A549 (cell line): ENCODE measurements at regions not wholly inside any gene's neighbourhood (a gene's known extent, or its start where the extent isn't known, plus 50 kb on each side); places are given as distances from the start of the nearest gene placed in this dataset.

ENCODE experiments used
- CHD2 ChIP-seq: fragments of 150-350 bp; IDR thresholded peaks from 2 replicates; pipeline ENCODE4 v1.6.1; 2014; ENCODE audit warnings: low read length; ENCODE audit not compliant: partially characterized antibody
- CHD4 ChIP-seq: fragments of 200-600 bp; sonication (generic); IDR thresholded peaks from 2 replicates; pipeline ENCODE4 v1.6.1; 2016; ENCODE audit warnings: antibody characterized with exemption, mild to moderate bottlenecking, borderline replicate concordance
- CTCF ChIP-seq: fragments of >200 bp; sonication (Bioruptor Twin); formaldehyde crosslinking; IDR thresholded peaks from 3 replicates; pipeline ENCODE4 v1.5.1; 2016
- HMGXB4 ChIP-seq: fragments of 250-450 bp; sonication (Bioruptor Pico); IDR thresholded peaks from 2 replicates; pipeline ENCODE4 v1.5.0; 2021; ENCODE audit warnings: mild to moderate bottlenecking, moderate library complexity, borderline replicate concordance
- JUN ChIP-seq, 2 experiments: fragments of >200 bp; sonication (Bioruptor Twin); formaldehyde crosslinking; IDR thresholded peaks; 2 replicates in 1 of 2; 3 replicates in 1 of 2; pipeline ENCODE4 v1.6.1; 2016 to 2017
- MYC ChIP-seq: IDR thresholded peaks from 2 replicates; pipeline ENCODE4 v1.6.1; 2012; ENCODE audit warnings: mild to moderate bottlenecking, inconsistent platforms, low read length, improper control_type of control experiment, borderline replicate concordance
- PHF8 ChIP-seq: fragments of 200-600 bp; sonication (generic); IDR thresholded peaks from 2 replicates; pipeline ENCODE4 v1.6.1; 2016; ENCODE audit warnings: low read depth, mild to moderate bottlenecking, antibody characterized with exemption, moderate library complexity, borderline replicate concordance
- POLR2A ChIP-seq: IDR thresholded peaks from 2 replicates; pipeline ENCODE4 v1.6.1; 2012; ENCODE audit warnings: mild to moderate bottlenecking, low read length
- RCOR1 ChIP-seq: fragments of 150-350 bp; IDR thresholded peaks from 2 replicates; pipeline ENCODE4 v1.6.1; 2014; ENCODE audit warnings: antibody characterized with exemption, low read length, low read depth
- REST ChIP-seq: fragments of 200-600 bp; sonication (generic); IDR thresholded peaks from 2 replicates; pipeline ENCODE4 v1.6.1; 2016; ENCODE audit warnings: antibody characterized with exemption, mild to moderate bottlenecking, moderate library complexity
- ZFP36 ChIP-seq: fragments of 450-650 bp; IDR thresholded peaks from 2 replicates; pipeline ENCODE4 v1.6.1; 2014; ENCODE audit warnings: borderline replicate concordance; ENCODE audit not compliant: partially characterized antibody
- ZNF302 ChIP-seq: fragments of 250-450 bp; sonication (Bioruptor Pico); IDR thresholded peaks from 2 replicates; pipeline ENCODE4 v1.9.0; 2021; ENCODE audit warnings: inconsistent platforms, mild to moderate bottlenecking, moderate library complexity

- TF ChIP-seq CHD4 = no peak
- no peak for TF ChIP-seq CTCF
- TF ChIP-seq ZFP36 = no peak
- no peak for TF ChIP-seq POLR2A
- TF ChIP-seq JUN (IDR thresholded peaks at IDR 0.05) = no peak
- no peak for TF ChIP-seq HMGXB4 (CRISPR knock-in tag)
- TF ChIP-seq CHD2 = no peak
- no peak for TF ChIP-seq PHF8
- no peak for TF ChIP-seq RCOR1
- no peak for TF ChIP-seq ZNF302 (CRISPR knock-in tag)
- TF ChIP-seq MYC = no peak
- no peak for TF ChIP-seq REST
These were observed 100.3 kb upstream of the CADPS start for GRCh38 chr3:62975566-62975965.
